Naive B cell (primary cell): ENCODE measurements at regions not wholly inside any gene's neighbourhood (a gene's known extent, or its start where the extent isn't known, plus 50 kb on each side); places are given as distances from the start of the nearest gene placed in this dataset.
A peak's percentile ranks its signal among the peaks of the same experiment; 100 is the strongest.

Source experiments
- ATAC-seq, 2 donors: fragments of 150-1000 bp; cut with Tn5 transposase; 2 replicates each; pipeline ENCODE4 v1.10.0; 2021; ENCODE audit warnings: low read depth in 2 of 2, mild to moderate bottlenecking in 2 of 2, moderate library complexity in 2 of 2
- DNase-seq: peaks from one replicate; pipeline ENCODE4 v3.0.0; 2022
- H3K27ac Mint-ChIP-seq, 6 donors: one replicate each; pipeline ENCODE4 v1.8.0; 2020 to 2022; ENCODE audit warnings: mild to moderate bottlenecking in 6 of 6, mixed read lengths in 6 of 6, moderate library complexity in 5 of 6, inconsistent platforms in 2 of 6
- H3K27me3 Mint-ChIP-seq, 3 donors: one replicate each; pipeline ENCODE4 v1.8.0; 2021 to 2022; ENCODE audit warnings: mixed read lengths in 3 of 3, mild to moderate bottlenecking in 1 of 3
- H3K36me3 Mint-ChIP-seq, 2 donors: one replicate each; pipeline ENCODE4 v1.8.0; 2020 to 2022; ENCODE audit warnings: mixed read lengths in 2 of 2, inconsistent platforms in 1 of 2, mild to moderate bottlenecking in 1 of 2
- H3K4me1 Mint-ChIP-seq, 3 donors: one replicate each; pipeline ENCODE4 v1.8.0; 2020 to 2022; ENCODE audit warnings: mixed read lengths in 3 of 3, inconsistent platforms in 1 of 3, mild to moderate bottlenecking in 1 of 3, moderate library complexity in 1 of 3
- H3K4me3 Mint-ChIP-seq, 8 donors: one replicate each; pipeline ENCODE4 v1.8.0; 2020 to 2022; ENCODE audit warnings: mild to moderate bottlenecking in 8 of 8, mixed read lengths in 8 of 8, moderate library complexity in 8 of 8, inconsistent platforms in 2 of 8
- H3K9me3 Mint-ChIP-seq, 7 donors: one replicate each; pipeline ENCODE4 v1.8.0; 2020 to 2022; ENCODE audit warnings: mixed read lengths in 7 of 7, mild to moderate bottlenecking in 5 of 7, inconsistent platforms in 2 of 7, moderate library complexity in 1 of 7

- Mint-ChIP-seq H3K4me3 (peak overlapping the region; percentile 9 to 81 (median 53)), H3K4me1 (peaks cover 59 to 92% (median 81%) of the 10 kb centered on the region in 3 donors), H3K27ac (peak overlapping the region; percentile 89 to 99 (median 94)), H3K27me3 (no peaks in the 10 kb centered on the region), H3K36me3 (peaks cover 7 to 8% of the 10 kb centered on the region in 2 donors), H3K9me3 (peaks cover 0 to 4% (median 0%) of the 10 kb centered on the region in 7 donors)
- DNase-seq, result peak; percentile 70
- ATAC-seq, result peak; percentile 77 to 82
These were observed 292.4 kb upstream of the KLF14 start for GRCh38 chr7:131026297-131027000.

- ATAC-seq, result peak; percentile 6 to 19
- Mint-ChIP-seq H3K4me3 (peak overlapping the region in 6 of 8 donors; percentile 42 to 75 (median 57)), H3K27ac (peak overlapping the region; percentile 89 to 99 (median 94)), H3K36me3 (peaks cover 7 to 8% of the 10 kb centered on the region in 2 donors), H3K4me1 (peaks cover 57 to 92% (median 81%) of the 10 kb centered on the region in 3 donors), H3K9me3 (peaks cover 0 to 1% (median 0%) of the 10 kb centered on the region in 7 donors), H3K27me3 (no peaks in the 10 kb centered on the region)
- DNase-seq, result no peak
These were observed 293.3 kb upstream of the KLF14 start for GRCh38 chr7:131027287-131027773.

GRCh38 chr7:131028295-131028694, 294.3 kb upstream of the KLF14 start:
- peak overlapping the region in 4 of 8 donors; percentile 21 to 76 (median 72) for H3K4me3 Mint-ChIP-seq
- H3K4me1 Mint-ChIP-seq, result peaks cover 63 to 94% (median 85%) of the 10 kb centered on the region in 3 donors
- no peaks in the 10 kb centered on the region for H3K9me3 Mint-ChIP-seq
- peak overlapping the region; percentile 92 to 99 (median 96) for H3K27ac Mint-ChIP-seq
- H3K27me3 Mint-ChIP-seq, result no peaks in the 10 kb centered on the region
- peaks cover 2 to 8% of the 10 kb centered on the region in 2 donors for H3K36me3 Mint-ChIP-seq
- DNase-seq, result no peak
- no peak for ATAC-seq

- H3K9me3 Mint-ChIP-seq, result no peaks in the 10 kb centered on the region
- peak overlapping the region; percentile 50 to 98 (median 94) for H3K27ac Mint-ChIP-seq
- DNase-seq (no peak), ATAC-seq (no peak)
- H3K4me3 Mint-ChIP-seq, result peak overlapping the region in 5 of 8 donors; percentile 2 to 72 (median 26)
- H3K4me1 Mint-ChIP-seq, result peaks cover 64 to 97% (median 87%) of the 10 kb centered on the region in 3 donors
- no peaks in the 10 kb centered on the region for H3K27me3 Mint-ChIP-seq
- peaks cover 0 to 4% of the 10 kb centered on the region in 2 donors for H3K36me3 Mint-ChIP-seq
These were observed 295.0 kb upstream of the KLF14 start for GRCh38 chr7:131029002-131029401.

- ATAC-seq, result peak; percentile 32 to 33
- no peaks in the 10 kb centered on the region for H3K9me3 Mint-ChIP-seq
- DNase-seq, result no peak
- H3K4me3 Mint-ChIP-seq, result peak overlapping the region; percentile 39 to 89 (median 72)
- peaks cover 0 to 5% of the 10 kb centered on the region in 2 donors for H3K36me3 Mint-ChIP-seq
- H3K4me1 Mint-ChIP-seq, result peaks cover 69 to 94% (median 89%) of the 10 kb centered on the region in 3 donors
- H3K27ac Mint-ChIP-seq, result peak overlapping the region; percentile 93 to 96 (median 95)
- H3K27me3 Mint-ChIP-seq, result no peaks in the 10 kb centered on the region
These were observed 296.4 kb upstream of the MKLN1 start for GRCh38 chr7:131031099-131031868.

- Mint-ChIP-seq H3K9me3 (no peaks in the 10 kb centered on the region), H3K4me1 (peaks cover 65 to 92% (median 87%) of the 10 kb centered on the region in 3 donors), H3K4me3 (peak overlapping the region; percentile 12 to 89 (median 62)), H3K27me3 (no peaks in the 10 kb centered on the region), H3K36me3 (peaks cover 0 to 5% of the 10 kb centered on the region in 2 donors), H3K27ac (peak overlapping the region; percentile 93 to 96 (median 94))
- DNase-seq (no peak), ATAC-seq (peak; percentile 34 to 39)
These were observed 294.9 kb upstream of the MKLN1 start for GRCh38 chr7:131032786-131033185.

- peaks cover 0 to 5% of the 10 kb centered on the region in 2 donors for H3K36me3 Mint-ChIP-seq
- DNase-seq, result no peak
- H3K27me3 Mint-ChIP-seq, result no peaks in the 10 kb centered on the region
- H3K4me3 Mint-ChIP-seq, result peak overlapping the region in 5 of 8 donors; percentile 9 to 77 (median 22)
- ATAC-seq, result no peak
- peak overlapping the region in 5 of 6 donors; percentile 43 to 93 (median 67) for H3K27ac Mint-ChIP-seq
- peaks cover 63 to 92% (median 85%) of the 10 kb centered on the region in 3 donors for H3K4me1 Mint-ChIP-seq
- H3K9me3 Mint-ChIP-seq, result no peaks in the 10 kb centered on the region
These were observed 293.4 kb upstream of the MKLN1 start for GRCh38 chr7:131034166-131034881.

GRCh38 chr7:131035088-131035770, 292.4 kb upstream of the MKLN1 start:
- peaks cover 69 to 89% (median 87%) of the 10 kb centered on the region in 3 donors for H3K4me1 Mint-ChIP-seq
- peaks cover 0 to 5% of the 10 kb centered on the region in 2 donors for H3K36me3 Mint-ChIP-seq
- H3K9me3 Mint-ChIP-seq, result no peaks in the 10 kb centered on the region
- no peaks in the 10 kb centered on the region for H3K27me3 Mint-ChIP-seq
- peak overlapping the region; percentile 61 to 97 (median 72) for H3K27ac Mint-ChIP-seq
- DNase-seq (no peak), ATAC-seq (no peak)
- peak overlapping the region in 6 of 8 donors; percentile 20 to 80 (median 57) for H3K4me3 Mint-ChIP-seq

- no peak for DNase-seq
- no peaks in the 10 kb centered on the region for H3K27me3 Mint-ChIP-seq
These were observed 289.5 kb upstream of the MKLN1 start for GRCh38 chr7:131038153-131038552.

GRCh38 chr7:131039355-131039762, 288.3 kb upstream of the MKLN1 start:
- DNase-seq, result no peak
- ATAC-seq, result no peak
- no peaks in the 10 kb centered on the region for H3K9me3 Mint-ChIP-seq
- no peak overlapping the region for H3K4me3 Mint-ChIP-seq
- peak overlapping the region in 4 of 6 donors; percentile 25 to 83 (median 52) for H3K27ac Mint-ChIP-seq
- H3K36me3 Mint-ChIP-seq, result peaks cover 0 to 4% of the 10 kb centered on the region in 2 donors
- no peaks in the 10 kb centered on the region for H3K27me3 Mint-ChIP-seq
- peaks cover 53 to 69% (median 63%) of the 10 kb centered on the region in 3 donors for H3K4me1 Mint-ChIP-seq

More at GRCh38 chr7:131038153-131038552, 289.5 kb upstream of the MKLN1 start:
- Mint-ChIP-seq H3K36me3 (peaks cover 0 to 5% of the 10 kb centered on the region in 2 donors), H3K4me3 (peak overlapping the region in 2 of 8 donors; percentile 43 to 59), H3K4me1 (peaks cover 61 to 80% (median 74%) of the 10 kb centered on the region in 3 donors), H3K9me3 (no peaks in the 10 kb centered on the region), H3K27ac (peak overlapping the region in 5 of 6 donors; percentile 26 to 97 (median 86))
- ATAC-seq, result no peak

- H3K36me3 Mint-ChIP-seq, result peaks cover 0 to under 1% of the 10 kb centered on the region in 2 donors
- peak overlapping the region in 4 of 6 donors; percentile 25 to 83 (median 62) for H3K27ac Mint-ChIP-seq
- no peak overlapping the region for H3K4me3 Mint-ChIP-seq
- peaks cover 53 to 65% (median 59%) of the 10 kb centered on the region in 3 donors for H3K4me1 Mint-ChIP-seq
- DNase-seq (no peak), ATAC-seq (no peak)
- no peaks in the 10 kb centered on the region for H3K27me3 Mint-ChIP-seq
- H3K9me3 Mint-ChIP-seq, result no peaks in the 10 kb centered on the region
These were observed 287.8 kb upstream of the MKLN1 start for GRCh38 chr7:131039836-131040235.

- peak overlapping the region in 3 of 8 donors; percentile 4 to 29 (median 6) for H3K4me3 Mint-ChIP-seq
- ATAC-seq, result peak; percentile 68 to 76
- peak overlapping the region; percentile 51 to 89 (median 74) for H3K27ac Mint-ChIP-seq
- no peaks in the 10 kb centered on the region for H3K27me3 Mint-ChIP-seq
- peaks cover 51 to 61% (median 58%) of the 10 kb centered on the region in 3 donors for H3K4me1 Mint-ChIP-seq
- peak; percentile 49 for DNase-seq
- H3K36me3 Mint-ChIP-seq, result peaks cover 6 to 8% of the 10 kb centered on the region in 2 donors
- peaks cover 0 to 4% (median 0%) of the 10 kb centered on the region in 7 donors for H3K9me3 Mint-ChIP-seq
These were observed 287.2 kb upstream of the MKLN1 start for GRCh38 chr7:131040467-131040932.
